GM18867 (cell line): ENCODE measurements at regions not wholly inside any gene's neighbourhood (a gene's known extent, or its start where the extent isn't known, plus 50 kb on each side); places are given as distances from the start of the nearest gene placed in this dataset.

Source experiments
- ATAC-seq: cut with Tn5 transposase; IDR thresholded peaks from one replicate; pipeline ENCODE4 v1.9.1; 2021; ENCODE audit warnings: mild to moderate bottlenecking, moderate library complexity; ENCODE audit not compliant: unreplicated experiment

GRCh38 chr20:40591119-40591518 is 97.9 kb downstream of the MAFB start:
- ATAC-seq, result no peak

- no peak for ATAC-seq
Observed at GRCh38 chr20:40589581-40589980, 99.5 kb downstream of the MAFB start.

- no peak for ATAC-seq
Observed at GRCh38 chr20:40588891-40589290, 100.1 kb downstream of the MAFB start.

- ATAC-seq, result no peak
Observed at GRCh38 chr20:40587038-40587437, 102.0 kb downstream of the MAFB start.

DNA sequence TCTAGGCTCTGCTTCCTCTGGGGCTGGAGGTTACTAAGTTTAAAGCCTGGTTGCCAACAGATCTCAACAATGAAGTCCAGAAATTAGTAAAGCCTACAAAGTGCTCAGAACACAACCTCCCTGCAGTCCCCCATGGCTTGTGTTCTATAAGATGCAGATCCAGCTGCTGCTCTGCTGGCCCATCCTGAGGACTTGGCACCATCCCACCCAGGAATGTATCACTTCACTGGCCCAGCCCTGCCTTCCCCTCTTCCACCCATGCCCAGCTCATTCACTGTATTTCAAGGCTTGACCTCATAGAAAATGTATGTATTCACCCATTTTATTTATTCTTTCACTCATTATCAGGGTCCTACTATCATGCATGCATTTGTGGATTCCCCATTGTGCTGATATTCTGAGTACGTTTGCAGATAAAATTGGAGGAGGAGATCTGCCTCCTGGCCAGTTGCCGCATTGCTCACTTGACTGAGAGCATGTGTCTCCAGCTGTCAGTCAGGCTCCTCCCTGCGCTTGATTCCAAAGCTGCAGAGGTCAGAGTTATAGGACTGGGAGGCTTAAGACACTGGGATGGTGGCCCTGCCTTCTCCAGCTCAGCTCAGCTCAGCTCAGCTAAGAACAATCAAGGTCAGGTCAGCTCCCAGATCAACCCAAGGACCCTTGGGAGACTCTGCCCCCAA is 104.8 kb downstream of the MAFB start:
- no peak for ATAC-seq

GRCh38 chr20:40583636-40584035 is 105.4 kb downstream of the MAFB start:
- no peak for ATAC-seq

DNA sequence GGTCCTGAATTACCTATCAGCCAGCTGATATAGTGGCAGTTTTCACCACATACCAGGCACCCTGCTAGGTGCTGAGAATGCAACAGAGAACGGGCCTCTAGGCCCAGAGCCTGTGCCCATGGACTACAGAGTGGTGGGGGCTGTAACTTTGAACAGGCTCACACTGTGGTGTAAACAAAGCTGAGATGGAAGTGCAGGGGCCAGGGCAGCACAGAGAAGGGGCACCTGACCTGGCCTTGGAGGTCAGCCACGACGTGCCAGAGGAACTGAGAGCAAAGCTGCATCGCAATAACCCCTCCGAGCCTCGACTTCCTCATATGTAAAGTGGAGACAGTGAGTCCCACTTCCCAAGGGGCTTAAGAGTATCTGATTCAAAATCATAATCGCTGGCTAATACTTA is 105.8 kb downstream of the MAFB start:
- ATAC-seq, result no peak

DNA sequence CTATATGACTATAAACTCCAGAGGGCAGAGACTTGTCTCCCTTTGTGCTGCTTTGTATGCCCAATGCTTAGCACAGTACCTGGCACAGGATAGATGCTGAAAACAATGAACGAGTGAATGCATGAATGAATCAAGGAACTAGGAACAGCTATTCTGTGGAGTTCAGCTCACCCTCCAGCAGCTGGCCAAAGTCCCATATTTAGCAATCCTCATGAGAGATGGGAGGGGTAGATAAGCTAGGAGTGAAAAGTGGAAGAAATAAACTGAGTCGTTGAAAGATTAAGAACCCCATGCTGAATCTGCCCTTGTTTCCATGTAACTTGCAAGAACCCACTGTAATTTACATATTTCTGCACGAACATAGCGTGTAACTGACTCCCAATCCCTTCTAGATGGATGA is 106.5 kb downstream of the MAFB start:
- ATAC-seq, result no peak

DNA sequence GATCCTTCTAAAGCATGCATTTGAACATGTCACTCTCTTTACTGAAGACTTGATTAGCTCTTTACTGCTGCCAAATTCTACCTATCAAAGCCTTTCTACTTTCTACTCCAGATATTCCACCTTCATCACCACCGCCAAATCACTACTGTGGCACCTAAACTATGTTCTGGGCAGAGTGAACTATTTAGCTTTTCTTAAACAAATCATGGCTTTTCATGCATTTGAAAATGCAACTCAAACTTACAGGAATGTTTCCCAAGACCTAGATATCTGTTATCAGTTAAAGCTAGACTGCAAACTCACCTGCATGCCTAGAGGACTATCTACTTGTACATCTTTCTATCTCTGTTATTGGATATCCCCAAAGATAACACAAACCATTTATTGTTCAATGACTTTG is 109.3 kb downstream of the MAFB start:
- no peak for ATAC-seq

- no peak for ATAC-seq
Observed at GRCh38 chr20:40578961-40579360, 110.1 kb downstream of the MAFB start.

DNA sequence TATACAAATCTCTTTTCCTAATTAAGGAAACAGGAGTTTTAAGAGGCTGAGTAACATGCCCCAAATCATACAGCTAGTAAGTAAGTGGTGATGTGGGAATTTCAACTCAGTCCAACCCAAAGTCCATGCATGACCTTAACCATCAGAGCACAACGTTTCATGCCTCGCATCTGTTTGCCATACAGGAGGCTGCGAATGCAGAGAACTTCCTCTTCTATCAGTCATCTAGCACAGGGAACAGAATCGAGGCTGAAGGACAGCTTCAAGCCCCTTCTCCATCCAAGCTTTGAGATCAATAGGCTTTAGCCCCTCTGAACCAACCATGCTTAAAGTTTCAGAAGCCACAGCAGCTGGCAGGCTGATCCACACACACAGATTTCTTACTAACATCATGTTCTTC is 113.2 kb downstream of the MAFB start:
- ATAC-seq, result no peak

- no peak for ATAC-seq
Observed at GRCh38 chr20:40572251-40572650, 116.8 kb downstream of the MAFB start.

GRCh38 chr20:40571639-40572038 is 117.4 kb downstream of the MAFB start:
- ATAC-seq, result no peak

- ATAC-seq, result no peak
Observed at GRCh38 chr20:40568200-40568599, 120.8 kb downstream of the MAFB start.

GRCh38 chr20:40565682-40566040 is 123.4 kb downstream of the MAFB start:
- ATAC-seq, result no peak

- ATAC-seq, result no peak
Observed at GRCh38 chr20:40565001-40565681, 123.9 kb downstream of the MAFB start.

GRCh38 chr20:40563296-40563950 is 125.6 kb downstream of the MAFB start:
- ATAC-seq, result no peak

DNA sequence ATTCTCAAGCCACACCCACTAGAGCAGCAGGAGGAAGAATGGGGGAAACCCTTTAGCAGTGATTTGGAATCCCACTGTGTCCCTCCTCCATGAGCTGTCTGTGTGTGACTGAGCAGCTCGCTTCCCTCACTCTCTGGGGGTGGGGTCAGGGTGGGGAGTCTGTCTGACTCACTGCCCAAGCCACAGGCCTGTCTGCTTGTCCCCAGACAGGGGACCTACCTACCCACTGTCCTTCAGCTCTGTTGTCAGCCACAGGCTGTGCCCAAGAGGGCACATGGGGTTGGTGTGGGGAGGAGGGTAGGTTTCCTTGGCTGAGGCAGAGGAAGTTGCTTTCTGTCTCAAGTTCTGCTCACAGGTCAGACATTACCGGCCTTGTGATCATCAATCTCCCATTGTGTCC is 127.0 kb downstream of the MAFB start:
- ATAC-seq, result no peak

DNA sequence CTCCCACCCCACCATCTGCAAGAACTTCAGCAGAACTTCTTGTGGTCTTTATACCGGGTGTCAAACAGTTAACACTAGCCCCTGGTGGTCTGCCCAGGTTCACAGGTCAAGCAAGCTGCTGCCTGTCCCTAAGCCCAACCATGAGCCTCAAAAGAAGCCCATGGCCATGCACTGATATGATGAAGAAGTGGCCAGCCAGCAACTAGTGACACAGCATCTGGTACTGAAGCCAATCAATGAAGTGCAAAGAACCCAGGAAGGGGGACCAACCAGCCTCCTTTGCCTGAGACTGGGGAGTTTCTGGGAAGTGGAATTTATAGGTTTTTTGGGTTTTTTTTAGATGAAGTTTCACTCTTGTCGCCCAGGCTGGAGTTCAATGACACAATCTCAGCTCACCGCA is 127.8 kb downstream of the MAFB start:
- no peak for ATAC-seq

DNA sequence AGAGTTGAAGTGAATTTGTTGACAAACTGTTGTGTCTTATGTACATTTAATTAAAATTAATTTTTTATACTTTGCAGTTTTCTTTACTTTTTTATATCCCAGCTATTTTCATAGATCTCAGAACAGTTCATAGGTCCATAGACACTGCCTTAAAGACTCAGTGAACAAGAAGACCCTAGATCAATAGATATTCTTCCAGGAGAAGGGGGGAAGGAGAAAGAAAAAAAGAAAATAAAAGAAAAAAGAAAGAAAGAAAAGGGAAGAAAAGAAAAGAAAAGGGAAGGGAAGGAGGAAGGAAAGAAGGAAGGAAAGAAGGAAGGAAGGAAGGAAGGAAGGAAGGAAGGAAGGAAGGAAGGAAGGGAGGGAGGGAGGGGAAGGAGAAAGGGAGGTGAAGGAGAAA is 130.8 kb downstream of the MAFB start:
- no peak for ATAC-seq

GRCh38 chr20:40551125-40551530 is 137.9 kb downstream of the MAFB start:
- ATAC-seq, result no peak

GRCh38 chr20:40547483-40548091 is 141.4 kb downstream of the MAFB start:
- no peak for ATAC-seq
